Activated CD8-positive, alpha-beta T cell treated with anti-CD3 and anti-CD28 coated beads for 36 hours (primary cell): ENCODE measurements at regions not wholly inside any gene's neighbourhood (a gene's known extent, or its start where the extent isn't known, plus 50 kb on each side); places are given as distances from the start of the nearest gene placed in this dataset.

ENCODE experiments used
- ATAC-seq: fragments of 200-7000 bp; cut with Tn5 transposase; one replicate; pipeline ENCODE4 v1.10.0; 2021; ENCODE audit warnings: mild to moderate bottlenecking, moderate library complexity
- CTCF ChIA-PET: fragments of 350-600 bp; sonication (Branson Sonifier 250); formaldehyde crosslinking; loops from one replicate; lab custom pipeline; 2021; ENCODE audit warnings: antibody characterized with exemption; lab: Charles Lee
- POLR2A ChIA-PET: fragments of 350-600 bp; sonication (Branson Sonifier 250); formaldehyde crosslinking; loops from one replicate; lab custom pipeline; 2021; ENCODE audit warnings: antibody characterized with exemption; lab: Charles Lee
- DNase-seq: peaks from one replicate; pipeline ENCODE4 v3.0.0-alpha.2; 2020
- H3K27ac Mint-ChIP-seq: one replicate; pipeline ENCODE4 v1.8.0; 2021; ENCODE audit warnings: mild to moderate bottlenecking, mixed read lengths
- H3K27me3 Mint-ChIP-seq: one replicate; pipeline ENCODE4 v1.8.0; 2021; ENCODE audit warnings: mixed read lengths
- H3K36me3 Mint-ChIP-seq: one replicate; pipeline ENCODE4 v1.8.0; 2021; ENCODE audit warnings: low read depth, mixed read lengths
- H3K4me1 Mint-ChIP-seq: one replicate; pipeline ENCODE4 v1.8.0; 2021; ENCODE audit warnings: low read depth, mixed read lengths
- H3K4me3 Mint-ChIP-seq: one replicate; pipeline ENCODE4 v1.8.0; 2021; ENCODE audit warnings: mild to moderate bottlenecking, moderate library complexity, mixed read lengths
- H3K9me3 Mint-ChIP-seq: one replicate; pipeline ENCODE4 v1.8.0; 2021; ENCODE audit warnings: mixed read lengths
- intact Hi-C: fragments of 100-400 bp; cut with micrococcal nuclease; formaldehyde crosslinking; loops from one replicate; pipeline ENCODE4 v1.10.0; 2022
- TF ChIP-seq, protein P1 (sequence below): fragments of 200-600 bp; IDR thresholded peaks from one replicate; pipeline ENCODE4 v1.8.0; 2022; ENCODE audit warnings: antibody characterized with exemption, mild to moderate bottlenecking

DNA sequence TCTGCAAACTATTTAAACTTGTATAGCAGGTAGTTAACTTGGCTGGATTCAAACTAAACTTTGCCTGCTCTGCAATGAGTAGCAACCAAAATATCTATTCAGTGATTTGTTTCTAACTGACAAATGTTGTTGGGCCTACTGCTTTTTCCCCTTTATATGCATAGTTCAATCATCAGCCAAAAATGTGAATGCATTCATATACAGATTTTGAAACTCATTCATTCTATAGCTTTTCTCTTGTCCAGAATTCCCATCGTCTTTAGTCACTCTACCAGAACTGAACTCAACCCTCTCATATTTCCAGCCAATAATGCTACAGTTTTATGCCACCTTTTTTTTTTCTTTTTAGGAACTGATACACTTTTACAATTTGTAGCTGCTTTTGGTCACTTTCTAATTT, 599.8 kb downstream of the RPL10L start:
- no peak for ATAC-seq
- ChIA-PET POLR2A (no interaction called here), CTCF (no interaction called here)
- H3K4me1 Mint-ChIP-seq, result no peaks in the 10 kb centered on the region
- H3K4me3 Mint-ChIP-seq, result no peak overlapping the region
- TF ChIP-seq, protein P1, sequence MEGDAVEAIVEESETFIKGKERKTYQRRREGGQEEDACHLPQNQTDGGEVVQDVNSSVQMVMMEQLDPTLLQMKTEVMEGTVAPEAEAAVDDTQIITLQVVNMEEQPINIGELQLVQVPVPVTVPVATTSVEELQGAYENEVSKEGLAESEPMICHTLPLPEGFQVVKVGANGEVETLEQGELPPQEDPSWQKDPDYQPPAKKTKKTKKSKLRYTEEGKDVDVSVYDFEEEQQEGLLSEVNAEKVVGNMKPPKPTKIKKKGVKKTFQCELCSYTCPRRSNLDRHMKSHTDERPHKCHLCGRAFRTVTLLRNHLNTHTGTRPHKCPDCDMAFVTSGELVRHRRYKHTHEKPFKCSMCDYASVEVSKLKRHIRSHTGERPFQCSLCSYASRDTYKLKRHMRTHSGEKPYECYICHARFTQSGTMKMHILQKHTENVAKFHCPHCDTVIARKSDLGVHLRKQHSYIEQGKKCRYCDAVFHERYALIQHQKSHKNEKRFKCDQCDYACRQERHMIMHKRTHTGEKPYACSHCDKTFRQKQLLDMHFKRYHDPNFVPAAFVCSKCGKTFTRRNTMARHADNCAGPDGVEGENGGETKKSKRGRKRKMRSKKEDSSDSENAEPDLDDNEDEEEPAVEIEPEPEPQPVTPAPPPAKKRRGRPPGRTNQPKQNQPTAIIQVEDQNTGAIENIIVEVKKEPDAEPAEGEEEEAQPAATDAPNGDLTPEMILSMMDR, result no peak
- no peaks in the 10 kb centered on the region for H3K27me3 Mint-ChIP-seq
- no peak for DNase-seq
- H3K27ac Mint-ChIP-seq, result no peak overlapping the region
- intact Hi-C loops, result no loop called here
- H3K9me3 Mint-ChIP-seq, result peaks cover 6% of the 10 kb centered on the region
- no peaks in the 10 kb centered on the region for H3K36me3 Mint-ChIP-seq

DNA sequence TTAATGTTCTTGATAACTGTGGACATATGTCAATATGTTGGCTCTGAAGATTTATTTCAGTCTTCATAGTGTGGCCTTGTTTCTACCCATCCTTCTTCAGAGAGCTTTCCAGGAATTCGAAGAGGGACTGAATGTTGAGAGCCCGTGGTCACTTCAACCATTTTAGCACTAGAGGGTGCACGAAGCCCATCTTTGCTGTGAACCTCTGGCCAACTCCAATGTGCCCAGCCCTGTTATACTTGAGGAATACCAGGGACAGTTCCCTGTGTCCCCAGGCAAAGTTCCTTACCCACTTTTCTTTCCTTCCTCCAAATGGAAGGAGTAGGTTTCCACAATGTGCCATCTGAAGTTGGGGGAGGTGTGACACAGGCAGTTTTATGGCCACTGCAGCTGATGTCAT, 603.5 kb downstream of the RPL10L start:
- Mint-ChIP-seq H3K27me3 (no peaks in the 10 kb centered on the region), H3K36me3 (no peaks in the 10 kb centered on the region), H3K4me3 (no peak overlapping the region), H3K4me1 (no peaks in the 10 kb centered on the region), H3K9me3 (peaks cover 5% of the 10 kb centered on the region), H3K27ac (no peak overlapping the region)
- ATAC-seq (no peak), DNase-seq (no peak)
- ChIA-PET CTCF (no interaction called here), POLR2A (no interaction called here)
- intact Hi-C loops, result no loop called here
- TF ChIP-seq, protein P1, result no peak

DNA sequence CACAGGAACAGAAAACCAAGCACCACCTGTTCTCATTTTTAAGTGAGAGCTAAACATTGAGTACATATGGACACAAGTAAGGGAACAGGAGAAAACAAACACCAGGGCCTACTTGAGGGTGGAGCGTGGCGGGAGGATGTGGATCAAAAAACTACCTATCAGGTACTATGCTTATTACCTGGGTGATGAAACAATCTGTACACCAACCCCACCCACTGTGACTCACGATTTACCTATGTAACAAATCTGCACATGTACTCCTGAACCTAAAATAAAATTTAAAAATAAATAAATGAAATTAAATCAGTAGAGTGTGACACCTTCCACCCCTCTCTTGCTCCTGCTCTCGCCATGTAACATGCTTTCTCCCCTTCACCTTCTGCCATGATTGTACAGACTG, 615.5 kb downstream of the RPL10L start:
- POLR2A ChIA-PET, result no interaction called here
- TF ChIP-seq, protein P1, result no peak
- no peaks in the 10 kb centered on the region for H3K27me3 Mint-ChIP-seq
- ATAC-seq, result no peak
- peaks cover 11% of the 10 kb centered on the region for H3K9me3 Mint-ChIP-seq
- DNase-seq, result no peak
- CTCF ChIA-PET, result no interaction called here
- H3K4me3 Mint-ChIP-seq, result no peak overlapping the region
- no peaks in the 10 kb centered on the region for H3K4me1 Mint-ChIP-seq
- H3K36me3 Mint-ChIP-seq, result no peaks in the 10 kb centered on the region
- no peak overlapping the region for H3K27ac Mint-ChIP-seq
- intact Hi-C loops, result no loop called here

DNA sequence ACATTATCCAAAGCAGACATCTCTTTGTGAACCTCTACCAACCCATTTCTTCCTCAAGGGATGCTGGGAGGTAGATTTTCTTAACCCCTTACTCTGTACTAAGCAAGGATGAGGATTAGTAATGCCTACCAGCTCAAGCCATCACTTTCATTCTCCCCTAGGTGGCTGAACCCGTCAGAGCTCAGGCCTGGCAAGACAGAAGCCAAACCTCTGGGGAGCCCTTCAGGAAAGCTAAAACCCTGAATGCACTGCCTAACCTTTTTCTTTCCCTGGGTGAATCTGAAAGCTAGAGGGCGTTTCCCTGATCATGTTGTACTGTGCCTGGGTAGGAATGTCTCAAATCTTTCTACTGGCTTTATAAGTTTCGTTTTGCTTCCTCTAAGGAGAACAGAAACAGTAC, 617.3 kb downstream of the RPL10L start:
- intact Hi-C loops, result no loop called here
- TF ChIP-seq, protein P1, result no peak
- H3K9me3 Mint-ChIP-seq, result peaks cover 5% of the 10 kb centered on the region
- no peak for DNase-seq
- no peak overlapping the region for H3K27ac Mint-ChIP-seq
- H3K4me1 Mint-ChIP-seq, result no peaks in the 10 kb centered on the region
- H3K4me3 Mint-ChIP-seq, result no peak overlapping the region
- ATAC-seq, result no peak
- H3K27me3 Mint-ChIP-seq, result no peaks in the 10 kb centered on the region
- H3K36me3 Mint-ChIP-seq, result no peaks in the 10 kb centered on the region
- ChIA-PET POLR2A (no interaction called here), CTCF (no interaction called here)

DNA sequence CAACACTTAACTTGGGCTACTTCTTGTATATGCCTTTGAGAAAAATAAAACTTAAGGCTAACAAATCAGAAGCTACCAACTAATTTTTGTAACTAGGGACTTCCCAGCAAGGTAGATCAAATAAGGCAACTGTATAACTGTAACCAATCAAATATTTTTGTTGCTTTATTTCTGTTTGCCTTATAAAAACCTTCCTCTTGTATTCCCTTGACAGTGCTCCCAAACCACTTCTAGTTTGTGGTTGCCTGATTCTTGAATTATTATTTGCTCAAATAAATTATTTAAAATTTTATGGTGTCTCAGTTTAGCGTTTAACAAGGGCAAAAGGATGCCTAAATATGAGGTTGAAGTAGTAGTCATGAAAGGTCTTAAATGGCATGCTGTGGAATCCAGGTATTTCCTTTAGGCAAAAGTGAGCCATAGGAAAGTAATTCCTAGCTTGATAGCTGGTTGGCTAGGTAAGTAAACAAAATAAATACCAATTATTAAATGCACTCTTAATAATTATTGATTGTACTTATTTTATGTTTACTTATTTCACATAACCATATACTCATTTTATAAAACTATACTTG, 632.6 kb downstream of the RPL10L start:
- intact Hi-C loops, result no loop called here
- DNase-seq (no peak), ATAC-seq (no peak)
- no peaks in the 10 kb centered on the region for H3K27me3 Mint-ChIP-seq
- H3K4me1 Mint-ChIP-seq, result no peaks in the 10 kb centered on the region
- CTCF ChIA-PET, result no interaction called here
- no peak overlapping the region for H3K4me3 Mint-ChIP-seq
- H3K36me3 Mint-ChIP-seq, result no peaks in the 10 kb centered on the region
- H3K27ac Mint-ChIP-seq, result no peak overlapping the region
- POLR2A ChIA-PET, result no interaction called here
- TF ChIP-seq, protein P1, result no peak
- peaks cover 16% of the 10 kb centered on the region for H3K9me3 Mint-ChIP-seq
